K562 (cell line): ENCODE measurements at regions not wholly inside any gene's neighbourhood (a gene's known extent, or its start where the extent isn't known, plus 50 kb on each side); places are given as distances from the start of the nearest gene placed in this dataset.

Experiments used
- ATAC-seq: fragments of 200-7000 bp; cut with Tn5 transposase; 3 replicates; pipeline ENCODE4 v1.9.1; 2020; ENCODE audit warnings: moderate library complexity
- BruUV-seq: library from RNA; stranded (reverse); fragments of 400-500 nt; replicated peaks from 2 replicates; lab custom pipeline; 2021; lab: Mats Ljungman, UMichigan
- CTCF ChIA-PET: fragments of 300-600 bp; formaldehyde crosslinking; extraction: SDS; loops from one replicate; lab custom pipeline; 2021; ENCODE audit warnings: low intra/inter-chr PET ratio; lab: Yijun Ruan, JAX
- POLR2A ChIA-PET: fragments of 300-600, 350-650 bp; sonication (Branson Sonifier 250); formaldehyde crosslinking; extraction: SDS; loops from one replicate; lab custom pipeline; 2021; ENCODE audit warnings: antibody characterized with exemption, inconsistent platforms; lab: Yijun Ruan, JAX
- DNase-seq, 4 experiments: peaks; one replicate each; pipeline versions ENCODE4 v3.0.0 to v3.0.0-alpha.2; 2011 to 2018; ENCODE audit warnings: low spot score in 3 of 4, mixed read lengths in 3 of 4; ENCODE audit errors: extremely low read depth in 1 of 4
- FAIRE-seq: peaks from 2 replicates; lab custom pipeline; 2011; peaks lifted over from hg19 to GRCh38; lab: Jason Lieb, UNC
- H2AFZ ChIP-seq: 2 replicates; pipeline ENCODE4 v1.6.0; 2011; ENCODE audit warnings: low read depth, low read length, control low read depth, inconsistent platforms
- H3K27ac ChIP-seq: fragments of 200-600 bp; 3 replicates; pipeline ENCODE4 v1.8.0; 2011; ENCODE audit warnings: low read depth, mild to moderate bottlenecking, control low read depth, inconsistent platforms, low read length, moderate library complexity, mixed read lengths; ENCODE audit errors: extremely low read depth
- H3K27me3 ChIP-seq, 2 experiments: fragments of 300-600 bp in 1 of 2; 2 replicates in 1 of 2; 3 replicates in 1 of 2; pipeline versions ENCODE4 v1.6.0 to v1.8.0; 2011; ENCODE audit warnings: inconsistent platforms in 2 of 2, low read length in 2 of 2, mild to moderate bottlenecking in 1 of 2, mixed read lengths in 1 of 2, moderate library complexity in 1 of 2; ENCODE audit not compliant: control insufficient read depth in 2 of 2, insufficient read depth in 2 of 2
- H3K36me3 ChIP-seq: fragments of 300-600 bp; 3 replicates; pipeline ENCODE4 v1.8.0; 2011; ENCODE audit warnings: mild to moderate bottlenecking, low read length, inconsistent platforms; ENCODE audit not compliant: control insufficient read depth, insufficient read depth
- H3K4me1 ChIP-seq, 2 experiments: fragments of 200-600 bp in 1 of 2; replicated peaks in 1 of 2; 2 replicates in 1 of 2; 3 replicates in 1 of 2; pipeline versions ENCODE4 v1.5.1 to v1.8.0; 2011; ENCODE audit warnings: inconsistent platforms in 2 of 2, low read length in 2 of 2, mild to moderate bottlenecking in 1 of 2, mixed read lengths in 1 of 2, moderate library complexity in 1 of 2; ENCODE audit not compliant: control insufficient read depth in 2 of 2, insufficient read depth in 2 of 2
- H3K4me2 ChIP-seq: 2 replicates; pipeline ENCODE4 v1.6.1; 2011; ENCODE audit warnings: low read length, control low read depth, inconsistent platforms, mixed read lengths; ENCODE audit not compliant: insufficient read depth
- H3K4me3 ChIP-seq: fragments of 200-600 bp; sonication (generic), shearing (Covaris generic); 2 replicates; pipeline ENCODE4 v1.5.1; 2016; ENCODE audit warnings: control low read depth, inconsistent platforms
- H3K79me2 ChIP-seq: fragments of 200-600 bp; 3 replicates; pipeline ENCODE4 v1.8.0; 2011; ENCODE audit warnings: low read length, inconsistent platforms; ENCODE audit not compliant: control insufficient read depth, insufficient read depth
- H3K9ac ChIP-seq, 2 experiments: 2 replicates each; pipeline versions ENCODE4 v1.6.0 to v1.6.1; 2011; ENCODE audit warnings: low read depth in 2 of 2, low read length in 2 of 2, control low read depth in 1 of 2, inconsistent platforms in 1 of 2, mild to moderate bottlenecking in 1 of 2, mixed read lengths in 1 of 2; ENCODE audit not compliant: insufficient read depth in 1 of 2
- H3K9me1 ChIP-seq: one replicate; pipeline ENCODE4 v1.6.0; 2011; ENCODE audit warnings: inconsistent platforms, mild to moderate bottlenecking, low read length, moderate library complexity; ENCODE audit not compliant: control insufficient read depth, insufficient read depth
- H3K9me3 ChIP-seq: replicated peaks from 2 replicates; pipeline ENCODE4 v1.5.1; 2011; ENCODE audit warnings: low read depth, low read length, inconsistent platforms; ENCODE audit not compliant: control insufficient read depth, insufficient read depth
- H4K20me1 ChIP-seq: replicated peaks from 2 replicates; pipeline ENCODE4 v1.6.1; 2011; ENCODE audit warnings: low read length, inconsistent platforms, mixed read lengths; ENCODE audit not compliant: control insufficient read depth, insufficient read depth
- BCL6 ChIP-seq: fragments of 250-450 bp; sonication (Bioruptor Pico); IDR thresholded peaks from 2 replicates; pipeline ENCODE4 v1.4.0; 2020
- CBX3 ChIP-seq, 2 experiments: IDR thresholded peaks; 1 replicate in 1 of 2; 2 replicates in 1 of 2; pipeline ENCODE4 v1.6.1; 2012; ENCODE audit warnings: inconsistent platforms in 2 of 2, low read length in 2 of 2, borderline replicate concordance in 1 of 2, control low read depth in 1 of 2
- CBX5 ChIP-seq: IDR thresholded peaks from 2 replicates; pipeline ENCODE4 v1.6.1; 2014; ENCODE audit warnings: low read depth, borderline replicate concordance
- DNMT1 ChIP-seq: fragments of 450-650 bp; IDR thresholded peaks from 2 replicates; pipeline ENCODE4 v1.6.1; 2016; ENCODE audit warnings: antibody characterized with exemption, mild to moderate bottlenecking
- EGR1 ChIP-seq: fragments of 450-650 bp; conservative IDR thresholded peaks from 2 replicates; pipeline ENCODE4 v1.6.1; 2017; ENCODE audit warnings: mild to moderate bottlenecking
- SMARCC2 ChIP-seq: fragments of 450-650 bp; IDR thresholded peaks from 2 replicates; pipeline ENCODE4 v1.6.1; 2017; ENCODE audit warnings: antibody characterized with exemption, moderate library complexity, mild to moderate bottlenecking, low read depth
- ZBTB17 ChIP-seq: fragments of 450-650 bp; formaldehyde crosslinking; IDR thresholded peaks from 2 replicates; pipeline ENCODE4 v1.4.0; 2020; ENCODE audit warnings: mild to moderate bottlenecking
- WGBS: fragments of 100-300 bp; shearing (Covaris generic); methylation state at CpG from one replicate; pipeline ENCODE4 v1.1.6; 2016; ENCODE audit warnings: low coverage, mixed read lengths; ENCODE audit not compliant: insufficient coverage; ENCODE audit errors: missing lambda C conversion rate; 5-methylcytosine and 5-hydroxymethylcytosine counted together
- in situ Hi-C: fragments of 300-500 bp; cut with MboI; formaldehyde crosslinking; loops from 4 replicates; pipeline ENCODE4 v1.15.0; 2018; ENCODE audit warnings: inconsistent platforms, mixed read lengths
- intact Hi-C: fragments of 100-400 bp; cut with micrococcal nuclease; formaldehyde crosslinking; loops from 2 replicates; pipeline ENCODE4 v1.14.2; 2022
- TF ChIP-seq, protein P1 (sequence below), 2 experiments: fragments of 450-650 bp; IDR thresholded peaks; 2 replicates each; pipeline ENCODE4 v1.6.1; 2018; ENCODE audit warnings: mild to moderate bottlenecking in 2 of 2, low read depth in 1 of 2; ENCODE audit not compliant: partially characterized antibody in 2 of 2
- TF ChIP-seq, protein P2 (sequence below): fragments of 250-450 bp; sonication (Bioruptor Pico); IDR thresholded peaks from 2 replicates; pipeline ENCODE4 v1.4.0; 2020
- TF ChIP-seq, protein P3 (sequence below): fragments of 250-450 bp; sonication (Bioruptor Pico); IDR thresholded peaks from 2 replicates; pipeline ENCODE4 v1.9.0; 2021; ENCODE audit warnings: mild to moderate bottlenecking, inconsistent platforms

DNA sequence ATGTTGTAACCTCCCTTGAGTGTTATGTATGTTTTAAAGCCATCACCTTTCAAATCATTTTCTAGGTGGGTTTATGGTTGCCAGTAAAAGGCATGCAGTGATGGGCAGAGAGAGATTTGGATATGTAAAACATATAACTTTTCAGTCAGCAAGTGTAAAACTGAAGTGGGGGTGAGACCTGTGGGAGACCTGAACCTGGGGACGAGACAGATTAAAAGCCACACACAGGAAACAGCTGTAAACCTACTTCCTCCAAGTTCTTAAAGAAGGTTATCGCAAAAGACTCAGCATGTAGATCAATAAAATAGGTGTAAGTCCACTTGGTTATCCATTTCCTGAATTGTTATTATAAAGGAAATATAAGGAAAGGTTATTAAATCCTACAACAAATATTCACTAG, 76.6 kb downstream of the YIPF5 start (continued):
- TF ChIP-seq, protein P1, sequence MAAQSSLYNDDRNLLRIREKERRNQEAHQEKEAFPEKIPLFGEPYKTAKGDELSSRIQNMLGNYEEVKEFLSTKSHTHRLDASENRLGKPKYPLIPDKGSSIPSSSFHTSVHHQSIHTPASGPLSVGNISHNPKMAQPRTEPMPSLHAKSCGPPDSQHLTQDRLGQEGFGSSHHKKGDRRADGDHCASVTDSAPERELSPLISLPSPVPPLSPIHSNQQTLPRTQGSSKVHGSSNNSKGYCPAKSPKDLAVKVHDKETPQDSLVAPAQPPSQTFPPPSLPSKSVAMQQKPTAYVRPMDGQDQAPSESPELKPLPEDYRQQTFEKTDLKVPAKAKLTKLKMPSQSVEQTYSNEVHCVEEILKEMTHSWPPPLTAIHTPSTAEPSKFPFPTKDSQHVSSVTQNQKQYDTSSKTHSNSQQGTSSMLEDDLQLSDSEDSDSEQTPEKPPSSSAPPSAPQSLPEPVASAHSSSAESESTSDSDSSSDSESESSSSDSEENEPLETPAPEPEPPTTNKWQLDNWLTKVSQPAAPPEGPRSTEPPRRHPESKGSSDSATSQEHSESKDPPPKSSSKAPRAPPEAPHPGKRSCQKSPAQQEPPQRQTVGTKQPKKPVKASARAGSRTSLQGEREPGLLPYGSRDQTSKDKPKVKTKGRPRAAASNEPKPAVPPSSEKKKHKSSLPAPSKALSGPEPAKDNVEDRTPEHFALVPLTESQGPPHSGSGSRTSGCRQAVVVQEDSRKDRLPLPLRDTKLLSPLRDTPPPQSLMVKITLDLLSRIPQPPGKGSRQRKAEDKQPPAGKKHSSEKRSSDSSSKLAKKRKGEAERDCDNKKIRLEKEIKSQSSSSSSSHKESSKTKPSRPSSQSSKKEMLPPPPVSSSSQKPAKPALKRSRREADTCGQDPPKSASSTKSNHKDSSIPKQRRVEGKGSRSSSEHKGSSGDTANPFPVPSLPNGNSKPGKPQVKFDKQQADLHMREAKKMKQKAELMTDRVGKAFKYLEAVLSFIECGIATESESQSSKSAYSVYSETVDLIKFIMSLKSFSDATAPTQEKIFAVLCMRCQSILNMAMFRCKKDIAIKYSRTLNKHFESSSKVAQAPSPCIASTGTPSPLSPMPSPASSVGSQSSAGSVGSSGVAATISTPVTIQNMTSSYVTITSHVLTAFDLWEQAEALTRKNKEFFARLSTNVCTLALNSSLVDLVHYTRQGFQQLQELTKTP (IDR thresholded peaks at IDR 0.05; ENCODE audit: low read depth in 1 of 2, partially characterized antibody in 2 of 2): no peak
- TF ChIP-seq, all 486 proteins: peak for 0

DNA sequence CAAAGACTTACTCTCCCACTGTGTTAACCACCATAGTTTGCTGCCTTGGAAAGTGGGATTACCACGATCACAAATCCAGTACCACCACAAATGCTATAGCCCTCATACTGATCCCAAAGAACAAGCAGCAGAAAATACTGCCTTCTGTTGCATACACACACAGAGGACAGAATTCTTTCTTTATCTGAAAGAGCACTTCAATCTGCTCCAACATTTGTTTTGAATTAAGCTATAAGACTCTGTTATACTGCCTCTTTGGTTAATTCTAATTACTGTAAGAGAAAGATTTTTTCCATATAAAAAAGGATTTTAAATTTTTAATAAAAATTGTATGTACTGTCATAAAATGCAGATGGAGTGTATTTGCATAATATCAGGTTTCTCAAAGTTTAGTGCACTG, 69.8 kb downstream of the YIPF5 start:
- H3K27me3 ChIP-seq: no peaks in the 10 kb centered on the region
- H3K9me3 ChIP-seq: no peaks in the 10 kb centered on the region
- H3K4me2 ChIP-seq: no peak overlapping the region
- ChIA-PET POLR2A (no interaction called here), CTCF (no interaction called here)
- ATAC-seq (no peak), FAIRE-seq (no peak), DNase-seq (no peak)
- no peaks in the 10 kb centered on the region for H3K9me1 ChIP-seq
- H3K27ac ChIP-seq: no peak overlapping the region
- H3K9ac ChIP-seq: no peak overlapping the region
- no peaks in the 10 kb centered on the region for H3K79me2 ChIP-seq
- intact Hi-C loops (no loop called here), in situ Hi-C loops (no loop called here)
- H3K36me3 ChIP-seq: no peaks in the 10 kb centered on the region
- no peak overlapping the region for H3K4me3 ChIP-seq
- 0% methylated on average over 1 of the region's 1 CpG for whole genome bisulfite sequencing
- no TSS peak for BruUV-seq
- no peak overlapping the region for H2AFZ ChIP-seq
- no peaks in the 10 kb centered on the region for H3K4me1 ChIP-seq
- no peaks in the 10 kb centered on the region for H4K20me1 ChIP-seq
- TF ChIP-seq, protein P2, sequence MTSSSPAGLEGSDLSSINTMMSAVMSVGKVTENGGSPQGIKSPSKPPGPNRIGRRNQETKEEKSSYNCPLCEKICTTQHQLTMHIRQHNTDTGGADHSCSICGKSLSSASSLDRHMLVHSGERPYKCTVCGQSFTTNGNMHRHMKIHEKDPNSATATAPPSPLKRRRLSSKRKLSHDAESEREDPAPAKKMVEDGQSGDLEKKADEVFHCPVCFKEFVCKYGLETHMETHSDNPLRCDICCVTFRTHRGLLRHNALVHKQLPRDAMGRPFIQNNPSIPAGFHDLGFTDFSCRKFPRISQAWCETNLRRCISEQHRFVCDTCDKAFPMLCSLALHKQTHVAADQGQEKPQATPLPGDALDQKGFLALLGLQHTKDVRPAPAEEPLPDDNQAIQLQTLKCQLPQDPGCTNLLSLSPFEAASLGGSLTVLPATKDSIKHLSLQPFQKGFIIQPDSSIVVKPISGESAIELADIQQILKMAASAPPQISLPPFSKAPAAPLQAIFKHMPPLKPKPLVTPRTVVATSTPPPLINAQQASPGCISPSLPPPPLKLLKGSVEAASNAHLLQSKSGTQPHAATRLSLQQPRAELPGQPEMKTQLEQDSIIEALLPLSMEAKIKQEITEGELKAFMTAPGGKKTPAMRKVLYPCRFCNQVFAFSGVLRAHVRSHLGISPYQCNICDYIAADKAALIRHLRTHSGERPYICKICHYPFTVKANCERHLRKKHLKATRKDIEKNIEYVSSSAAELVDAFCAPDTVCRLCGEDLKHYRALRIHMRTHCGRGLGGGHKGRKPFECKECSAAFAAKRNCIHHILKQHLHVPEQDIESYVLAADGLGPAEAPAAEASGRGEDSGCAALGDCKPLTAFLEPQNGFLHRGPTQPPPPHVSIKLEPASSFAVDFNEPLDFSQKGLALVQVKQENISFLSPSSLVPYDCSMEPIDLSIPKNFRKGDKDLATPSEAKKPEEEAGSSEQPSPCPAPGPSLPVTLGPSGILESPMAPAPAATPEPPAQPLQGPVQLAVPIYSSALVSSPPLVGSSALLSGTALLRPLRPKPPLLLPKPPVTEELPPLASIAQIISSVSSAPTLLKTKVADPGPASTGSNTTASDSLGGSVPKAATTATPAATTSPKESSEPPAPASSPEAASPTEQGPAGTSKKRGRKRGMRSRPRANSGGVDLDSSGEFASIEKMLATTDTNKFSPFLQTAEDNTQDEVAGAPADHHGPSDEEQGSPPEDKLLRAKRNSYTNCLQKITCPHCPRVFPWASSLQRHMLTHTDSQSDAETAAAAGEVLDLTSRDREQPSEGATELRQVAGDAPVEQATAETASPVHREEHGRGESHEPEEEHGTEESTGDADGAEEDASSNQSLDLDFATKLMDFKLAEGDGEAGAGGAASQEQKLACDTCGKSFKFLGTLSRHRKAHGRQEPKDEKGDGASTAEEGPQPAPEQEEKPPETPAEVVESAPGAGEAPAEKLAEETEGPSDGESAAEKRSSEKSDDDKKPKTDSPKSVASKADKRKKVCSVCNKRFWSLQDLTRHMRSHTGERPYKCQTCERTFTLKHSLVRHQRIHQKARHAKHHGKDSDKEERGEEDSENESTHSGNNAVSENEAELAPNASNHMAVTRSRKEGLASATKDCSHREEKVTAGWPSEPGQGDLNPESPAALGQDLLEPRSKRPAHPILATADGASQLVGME (CRISPR knock-in tag): no peak
- TF ChIP-seq BCL6: no peak
- TF ChIP-seq, protein P3, sequence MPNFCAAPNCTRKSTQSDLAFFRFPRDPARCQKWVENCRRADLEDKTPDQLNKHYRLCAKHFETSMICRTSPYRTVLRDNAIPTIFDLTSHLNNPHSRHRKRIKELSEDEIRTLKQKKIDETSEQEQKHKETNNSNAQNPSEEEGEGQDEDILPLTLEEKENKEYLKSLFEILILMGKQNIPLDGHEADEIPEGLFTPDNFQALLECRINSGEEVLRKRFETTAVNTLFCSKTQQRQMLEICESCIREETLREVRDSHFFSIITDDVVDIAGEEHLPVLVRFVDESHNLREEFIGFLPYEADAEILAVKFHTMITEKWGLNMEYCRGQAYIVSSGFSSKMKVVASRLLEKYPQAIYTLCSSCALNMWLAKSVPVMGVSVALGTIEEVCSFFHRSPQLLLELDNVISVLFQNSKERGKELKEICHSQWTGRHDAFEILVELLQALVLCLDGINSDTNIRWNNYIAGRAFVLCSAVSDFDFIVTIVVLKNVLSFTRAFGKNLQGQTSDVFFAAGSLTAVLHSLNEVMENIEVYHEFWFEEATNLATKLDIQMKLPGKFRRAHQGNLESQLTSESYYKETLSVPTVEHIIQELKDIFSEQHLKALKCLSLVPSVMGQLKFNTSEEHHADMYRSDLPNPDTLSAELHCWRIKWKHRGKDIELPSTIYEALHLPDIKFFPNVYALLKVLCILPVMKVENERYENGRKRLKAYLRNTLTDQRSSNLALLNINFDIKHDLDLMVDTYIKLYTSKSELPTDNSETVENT (CRISPR knock-in tag): no peak
- no peak for TF ChIP-seq EGR1
- TF ChIP-seq DNMT1: no peak
- no peak for TF ChIP-seq SMARCC2
- no peak for TF ChIP-seq CBX3 (IDR thresholded peaks at IDR 0.05; ENCODE audit: borderline replicate concordance in 1 of 2, low read length in 2 of 2)
- no peak for TF ChIP-seq CBX5
- TF ChIP-seq ZBTB17 (CRISPR knock-in tag): no peak
